ENCODE measurements at regions not wholly inside any gene's neighbourhood (a gene's known extent, or its start where the extent isn't known, plus 50 kb on each side); places are given as distances from the start of the nearest gene placed in this dataset.

GRCh38 chr5:152329207-152329606 lies 75.9 kb downstream of the NMUR2 start:
- TF ChIP-seq CTCF (IDR thresholded peaks at IDR 0.05) (no peak), POLR2A (IDR thresholded peaks at IDR 0.05) (no peak), EP300 (IDR thresholded peaks at IDR 0.05) (no peak), POLR2AphosphoS5 (IDR thresholded peaks at IDR 0.05) (no peak)

Data from gastroesophageal sphincter (tissue), 3 donors.